HepG2 (cell line): ENCODE measurements at regions not wholly inside any gene's neighbourhood (a gene's known extent, or its start where the extent isn't known, plus 50 kb on each side); places are given as distances from the start of the nearest gene placed in this dataset.

ENCODE experiments used
- ATAC-seq: fragments of 200-7000 bp; cut with Tn5 transposase; 3 replicates; pipeline ENCODE4 v1.9.1; 2020; ENCODE audit warnings: mild to moderate bottlenecking, moderate library complexity
- BruUV-seq: library from RNA; stranded (reverse); fragments of 400-500 nt; replicated peaks from 2 replicates; lab custom pipeline; 2021; lab: Mats Ljungman, UMichigan
- CTCF ChIA-PET: fragments of 300-600 bp; formaldehyde crosslinking; extraction: SDS; loops from one replicate; lab custom pipeline; 2021; ENCODE audit warnings: low total read pairs, inconsistent platforms, low intra/inter-chr PET ratio; lab: Yijun Ruan, JAX
- POLR2A ChIA-PET: fragments of 350-600 bp; sonication (Branson Sonifier 250); formaldehyde crosslinking; loops from one replicate; lab custom pipeline; 2020; ENCODE audit warnings: antibody characterized with exemption, inconsistent platforms; lab: Yijun Ruan, JAX
- DNase-seq: peaks from one replicate; pipeline ENCODE4 v3.0.0-alpha.2; 2015; ENCODE audit warnings: low spot score
- FAIRE-seq: peaks from 3 replicates; lab custom pipeline; 2011; peaks lifted over from hg19 to GRCh38; lab: Jason Lieb, UNC
- H2AFZ ChIP-seq: one replicate; pipeline ENCODE4 v1.6.1; 2011; ENCODE audit warnings: low read length, inconsistent platforms
- H3K27ac ChIP-seq: fragments of 300-600 bp; 3 replicates; pipeline ENCODE4 v1.8.0; 2011; ENCODE audit warnings: mixed run types, mild to moderate bottlenecking, mixed read lengths, low read length, inconsistent platforms; ENCODE audit not compliant: insufficient read depth; ENCODE audit errors: extremely low read length
- H3K27me3 ChIP-seq, 2 experiments: fragments of 200-600 bp in 1 of 2; 2 replicates in 1 of 2; 3 replicates in 1 of 2; pipeline versions ENCODE4 v1.6.0 to v1.8.0; 2011; ENCODE audit warnings: low read length in 2 of 2, mild to moderate bottlenecking in 2 of 2, moderate library complexity in 2 of 2, inconsistent platforms in 1 of 2; ENCODE audit not compliant: insufficient read depth in 2 of 2, control insufficient read depth in 1 of 2
- H3K36me3 ChIP-seq, 2 experiments: fragments of 200-600 bp in 1 of 2; replicated peaks in 1 of 2; 2 replicates in 1 of 2; 3 replicates in 1 of 2; pipeline versions ENCODE4 v1.5.1 to v1.8.0; 2011; ENCODE audit warnings: low read length in 2 of 2, inconsistent platforms in 1 of 2; ENCODE audit not compliant: insufficient read depth in 2 of 2, control insufficient read depth in 1 of 2
- H3K4me1 ChIP-seq: 2 replicates; pipeline ENCODE4 v1.5.1; 2012; ENCODE audit warnings: low read length, inconsistent platforms; ENCODE audit not compliant: insufficient read depth
- H3K4me2 ChIP-seq: 2 replicates; pipeline ENCODE4 v1.6.0; 2011; ENCODE audit warnings: low read depth, low read length, inconsistent platforms
- H3K4me3 ChIP-seq, 3 experiments: fragments of 200-600 bp in 1 of 3; sonication (generic), shearing (Covaris generic) in 1 of 3; replicated peaks in 1 of 3; 2 replicates each; pipeline ENCODE4 v1.5.1; 2011 to 2016; ENCODE audit warnings: low read length in 3 of 3, inconsistent platforms in 2 of 3, low read depth in 2 of 3, mild to moderate bottlenecking in 2 of 3, control low read depth in 1 of 3, mixed read lengths in 1 of 3; ENCODE audit not compliant: insufficient read depth in 1 of 3
- H3K79me2 ChIP-seq: one replicate; pipeline ENCODE4 v1.6.1; 2011; ENCODE audit warnings: low read length, inconsistent platforms; ENCODE audit not compliant: insufficient read depth
- H3K9ac ChIP-seq: 2 replicates; pipeline ENCODE4 v1.6.0; 2011; ENCODE audit warnings: mild to moderate bottlenecking, low read depth, low read length, inconsistent platforms; ENCODE audit not compliant: insufficient read depth
- H3K9me3 ChIP-seq: 2 replicates; pipeline ENCODE4 v1.5.1; 2012; ENCODE audit warnings: mild to moderate bottlenecking, low read length
- H4K20me1 ChIP-seq: 2 replicates; pipeline ENCODE4 v1.6.0; 2011; ENCODE audit warnings: inconsistent platforms, mild to moderate bottlenecking, low read length, moderate library complexity; ENCODE audit not compliant: insufficient read depth
- ARHGAP35 ChIP-seq: sonication (generic); formaldehyde crosslinking; IDR thresholded peaks from 2 replicates; pipeline ENCODE4 v1.9.0; 2022; ENCODE audit warnings: mild to moderate bottlenecking, inconsistent platforms, moderate library complexity, missing genetic modification reagents, borderline replicate concordance
- ATF1 ChIP-seq: IDR thresholded peaks from 2 replicates; pipeline ENCODE4 v1.6.1; 2016; ENCODE audit warnings: mild to moderate bottlenecking, control low read depth
- CHD2 ChIP-seq: IDR thresholded peaks from 2 replicates; pipeline ENCODE4 v1.6.1; 2011; ENCODE audit warnings: low read depth, low read length, improper control_type of control experiment
- REPIN1 ChIP-seq: sonication (generic); formaldehyde crosslinking; IDR thresholded peaks from 2 replicates; pipeline ENCODE4 v1.8.0; 2022; ENCODE audit warnings: missing genetic modification reagents, low read depth, mild to moderate bottlenecking, borderline replicate concordance
- SRY ChIP-seq: sonication (generic); formaldehyde crosslinking; IDR thresholded peaks from 2 replicates; pipeline ENCODE4 v1.8.0; 2022; ENCODE audit warnings: mild to moderate bottlenecking, missing genetic modification reagents
- TBL1XR1 ChIP-seq: fragments of 150-350 bp; IDR thresholded peaks from 2 replicates; pipeline ENCODE4 v1.6.1; 2014; ENCODE audit warnings: borderline replicate concordance, low read length; ENCODE audit not compliant: partially characterized antibody
- ZNF263 ChIP-seq: sonication (generic); formaldehyde crosslinking; IDR thresholded peaks from 2 replicates; pipeline ENCODE4 v1.4.0; 2020; ENCODE audit warnings: missing genetic modification reagents
- WGBS: methylation state at CpG from one replicate; pipeline ENCODE4 v1.1.6; 2017; ENCODE audit warnings: low lambda C conversion rate; 5-methylcytosine and 5-hydroxymethylcytosine counted together
- in situ Hi-C: cut with HindIII; loops from 2 replicates; pipeline ENCODE4 v1.10.0; 2017; ENCODE audit warnings: low pct_unique_long_range_greater_than_20kb; ENCODE audit not compliant: extremely low pct_ligation_motif_present
- intact Hi-C: fragments of 100-400 bp; cut with micrococcal nuclease; formaldehyde crosslinking; loops from one replicate; pipeline ENCODE4 v1.10.0; 2022; ENCODE audit not compliant: unreplicated experiment
- TF ChIP-seq, protein P1 (sequence below): sonication (generic); formaldehyde crosslinking; IDR thresholded peaks from 2 replicates; pipeline ENCODE4 v1.4.0; 2020; ENCODE audit warnings: mild to moderate bottlenecking, missing genetic modification reagents
- TF ChIP-seq, protein P2 (sequence below): sonication (generic); formaldehyde crosslinking; IDR thresholded peaks from 2 replicates; pipeline ENCODE4 v1.4.0; 2020; ENCODE audit warnings: missing genetic modification reagents, mild to moderate bottlenecking, borderline replicate concordance
- TF ChIP-seq, protein P3 (sequence below): sonication (generic); formaldehyde crosslinking; IDR thresholded peaks from 2 replicates; pipeline ENCODE4 v1.4.0; 2020; ENCODE audit warnings: low read depth, mild to moderate bottlenecking, missing genetic modification reagents

DNA sequence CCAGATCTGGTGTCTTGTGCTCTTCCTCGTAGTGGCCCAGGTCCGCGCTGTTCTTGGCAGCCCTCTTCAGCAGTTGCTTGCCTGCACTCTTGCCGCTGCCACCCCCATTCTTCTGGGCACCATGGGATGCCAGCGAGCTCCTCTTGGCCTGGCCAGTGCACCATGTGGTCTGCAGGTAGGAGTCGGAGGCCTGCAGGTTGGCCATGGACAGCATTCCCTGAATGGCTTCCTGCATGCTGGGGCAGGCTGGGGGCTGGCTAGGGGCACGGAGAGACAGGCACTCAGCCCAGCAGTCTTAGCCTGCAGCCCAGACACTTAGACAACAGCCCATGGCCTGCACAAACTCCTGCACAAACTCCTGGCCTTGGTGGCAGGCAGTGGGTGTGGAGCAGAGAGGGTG, 234.9 kb downstream of the TUBA3C start:
- TF ChIP-seq TBL1XR1 (no peak), ARHGAP35 (no peak), ZNF263 (CRISPR knock-in tag) (no peak)
- DNase-seq: no peak
- Histone ChIP-seq H3K9me3 (peaks cover 26% of the 10 kb centered on the region), H3K27me3 (no peaks in the 10 kb centered on the region), H2AFZ (no peak overlapping the region), H3K79me2 (no peaks in the 10 kb centered on the region), H4K20me1 (no peaks in the 10 kb centered on the region), H3K36me3 (no peaks in the 10 kb centered on the region), H3K9ac (no peak overlapping the region), H3K4me3 (no peak overlapping the region), H3K4me1 (no peaks in the 10 kb centered on the region), H3K4me2 (no peak overlapping the region), H3K27ac (no peak overlapping the region)
- in situ Hi-C loops: no loop called here
- intact Hi-C loops: no loop called here
- 0% methylated on average over 3 of the region's 7 CpGs for WGBS
- no peak for FAIRE-seq
- CTCF ChIA-PET: no interaction called here
- ATAC-seq: no peak
- POLR2A ChIA-PET: no interaction called here
- BruUV-seq: no TSS peak

DNA sequence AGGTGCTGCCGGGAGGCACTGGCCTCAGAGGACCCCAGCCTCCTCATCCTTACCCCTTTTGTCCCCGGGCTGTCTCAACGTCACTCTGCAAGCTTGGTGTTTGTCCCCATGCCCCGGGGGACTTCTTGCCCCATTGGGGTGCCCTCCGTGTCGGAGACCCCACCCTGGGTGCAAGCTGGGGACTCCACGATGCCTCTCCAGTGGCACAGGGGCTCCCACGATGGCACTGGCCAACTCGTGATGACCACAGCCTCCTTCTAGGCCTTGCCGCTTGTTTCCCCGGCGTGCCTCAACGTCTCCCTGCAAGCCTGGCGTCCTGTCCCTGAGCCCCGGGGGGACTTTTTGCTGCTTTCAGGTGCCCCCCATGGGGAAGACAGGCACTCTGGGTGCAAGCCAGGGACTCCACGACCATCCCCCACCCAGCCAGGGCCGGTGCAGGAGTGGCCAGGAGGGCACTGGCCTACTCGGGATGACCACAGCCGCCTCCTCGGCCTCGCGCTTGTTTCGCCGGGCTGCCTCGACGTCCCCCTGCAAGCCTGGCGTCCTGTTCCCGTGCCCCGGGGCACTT, 237.0 kb downstream of the TUBA3C start:
- ATAC-seq (no peak), FAIRE-seq (no peak), DNase-seq (no peak)
- H3K9ac ChIP-seq: no peak overlapping the region
- H3K79me2 ChIP-seq: no peaks in the 10 kb centered on the region
- POLR2A ChIA-PET: no interaction called here
- H2AFZ ChIP-seq: no peak overlapping the region
- no peak overlapping the region for H3K4me2 ChIP-seq
- no peaks in the 10 kb centered on the region for H3K36me3 ChIP-seq
- H3K9me3 ChIP-seq: peaks cover 5% of the 10 kb centered on the region; the same call in 1 of the 2 replicates
- in situ Hi-C loops: no loop called here
- BruUV-seq: no TSS peak
- intact Hi-C loops: no loop called here
- CTCF ChIA-PET: no interaction called here
- no peak overlapping the region for H3K27ac ChIP-seq
- H4K20me1 ChIP-seq: no peaks in the 10 kb centered on the region
- no peaks in the 10 kb centered on the region for H3K27me3 ChIP-seq
- 41% methylated on average over 4 of the region's 29 CpGs for WGBS
- no peaks in the 10 kb centered on the region for H3K4me1 ChIP-seq
- no peak overlapping the region for H3K4me3 ChIP-seq
- TF ChIP-seq SRY (CRISPR knock-in tag): no peak
- TF ChIP-seq, protein P1, sequence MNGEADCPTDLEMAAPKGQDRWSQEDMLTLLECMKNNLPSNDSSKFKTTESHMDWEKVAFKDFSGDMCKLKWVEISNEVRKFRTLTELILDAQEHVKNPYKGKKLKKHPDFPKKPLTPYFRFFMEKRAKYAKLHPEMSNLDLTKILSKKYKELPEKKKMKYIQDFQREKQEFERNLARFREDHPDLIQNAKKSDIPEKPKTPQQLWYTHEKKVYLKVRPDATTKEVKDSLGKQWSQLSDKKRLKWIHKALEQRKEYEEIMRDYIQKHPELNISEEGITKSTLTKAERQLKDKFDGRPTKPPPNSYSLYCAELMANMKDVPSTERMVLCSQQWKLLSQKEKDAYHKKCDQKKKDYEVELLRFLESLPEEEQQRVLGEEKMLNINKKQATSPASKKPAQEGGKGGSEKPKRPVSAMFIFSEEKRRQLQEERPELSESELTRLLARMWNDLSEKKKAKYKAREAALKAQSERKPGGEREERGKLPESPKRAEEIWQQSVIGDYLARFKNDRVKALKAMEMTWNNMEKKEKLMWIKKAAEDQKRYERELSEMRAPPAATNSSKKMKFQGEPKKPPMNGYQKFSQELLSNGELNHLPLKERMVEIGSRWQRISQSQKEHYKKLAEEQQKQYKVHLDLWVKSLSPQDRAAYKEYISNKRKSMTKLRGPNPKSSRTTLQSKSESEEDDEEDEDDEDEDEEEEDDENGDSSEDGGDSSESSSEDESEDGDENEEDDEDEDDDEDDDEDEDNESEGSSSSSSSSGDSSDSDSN (CRISPR knock-in tag): no peak
- TF ChIP-seq, protein P2, sequence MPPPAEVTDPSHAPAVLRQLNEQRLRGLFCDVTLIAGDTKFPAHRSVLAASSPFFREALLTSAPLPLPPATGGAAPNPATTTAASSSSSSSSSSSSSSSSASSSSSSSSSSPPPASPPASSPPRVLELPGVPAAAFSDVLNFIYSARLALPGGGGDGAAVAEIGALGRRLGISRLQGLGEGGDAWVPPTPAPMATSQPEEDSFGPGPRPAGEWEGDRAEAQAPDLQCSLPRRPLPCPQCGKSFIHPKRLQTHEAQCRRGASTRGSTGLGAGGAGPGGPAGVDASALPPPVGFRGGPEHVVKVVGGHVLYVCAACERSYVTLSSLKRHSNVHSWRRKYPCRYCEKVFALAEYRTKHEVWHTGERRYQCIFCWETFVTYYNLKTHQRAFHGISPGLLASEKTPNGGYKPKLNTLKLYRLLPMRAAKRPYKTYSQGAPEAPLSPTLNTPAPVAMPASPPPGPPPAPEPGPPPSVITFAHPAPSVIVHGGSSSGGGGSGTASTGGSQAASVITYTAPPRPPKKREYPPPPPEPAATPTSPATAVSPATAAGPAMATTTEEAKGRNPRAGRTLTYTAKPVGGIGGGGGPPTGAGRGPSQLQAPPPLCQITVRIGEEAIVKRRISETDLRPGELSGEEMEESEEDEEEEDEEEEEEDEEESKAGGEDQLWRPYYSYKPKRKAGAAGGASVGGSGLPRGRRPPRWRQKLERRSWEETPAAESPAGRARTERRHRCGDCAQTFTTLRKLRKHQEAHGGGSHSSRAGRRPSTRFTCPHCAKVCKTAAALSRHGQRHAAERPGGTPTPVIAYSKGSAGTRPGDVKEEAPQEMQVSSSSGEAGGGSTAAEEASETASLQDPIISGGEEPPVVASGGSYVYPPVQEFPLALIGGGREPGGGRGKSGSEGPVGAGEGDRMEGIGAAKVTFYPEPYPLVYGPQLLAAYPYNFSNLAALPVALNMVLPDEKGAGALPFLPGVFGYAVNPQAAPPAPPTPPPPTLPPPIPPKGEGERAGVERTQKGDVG (CRISPR knock-in tag): no peak
- TF ChIP-seq, protein P3, sequence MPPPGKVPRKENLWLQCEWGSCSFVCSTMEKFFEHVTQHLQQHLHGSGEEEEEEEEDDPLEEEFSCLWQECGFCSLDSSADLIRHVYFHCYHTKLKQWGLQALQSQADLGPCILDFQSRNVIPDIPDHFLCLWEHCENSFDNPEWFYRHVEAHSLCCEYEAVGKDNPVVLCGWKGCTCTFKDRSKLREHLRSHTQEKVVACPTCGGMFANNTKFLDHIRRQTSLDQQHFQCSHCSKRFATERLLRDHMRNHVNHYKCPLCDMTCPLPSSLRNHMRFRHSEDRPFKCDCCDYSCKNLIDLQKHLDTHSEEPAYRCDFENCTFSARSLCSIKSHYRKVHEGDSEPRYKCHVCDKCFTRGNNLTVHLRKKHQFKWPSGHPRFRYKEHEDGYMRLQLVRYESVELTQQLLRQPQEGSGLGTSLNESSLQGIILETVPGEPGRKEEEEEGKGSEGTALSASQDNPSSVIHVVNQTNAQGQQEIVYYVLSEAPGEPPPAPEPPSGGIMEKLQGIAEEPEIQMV: no peak
- TF ChIP-seq ATF1 (CRISPR knock-in tag): no peak
- no peak for TF ChIP-seq CHD2
- no peak for TF ChIP-seq REPIN1 (CRISPR knock-in tag)
